ENCODE measurements at regions not wholly inside any gene's neighbourhood (a gene's known extent, or its start where the extent isn't known, plus 50 kb on each side); places are given as distances from the start of the nearest gene placed in this dataset.

DNA sequence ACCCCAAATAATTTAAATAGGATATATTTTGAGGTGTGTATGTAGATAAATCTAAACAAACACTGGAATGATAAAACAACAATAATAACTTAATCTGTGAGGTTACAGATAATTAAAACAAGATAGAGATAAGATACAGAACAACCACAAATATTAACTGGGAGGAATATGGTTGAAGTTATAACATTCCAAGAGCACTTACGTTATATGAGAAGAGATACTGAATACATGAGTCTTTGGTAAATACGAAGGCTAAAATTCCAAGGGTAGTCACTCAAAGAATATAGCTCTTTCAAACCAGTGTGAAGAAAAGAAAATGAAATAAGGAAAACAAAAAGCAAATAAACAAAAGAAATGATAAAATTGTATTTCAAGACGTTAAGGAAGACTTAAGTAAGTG, 76.0 kb upstream of the MYO3A start:
- TF ChIP-seq, protein P1, sequence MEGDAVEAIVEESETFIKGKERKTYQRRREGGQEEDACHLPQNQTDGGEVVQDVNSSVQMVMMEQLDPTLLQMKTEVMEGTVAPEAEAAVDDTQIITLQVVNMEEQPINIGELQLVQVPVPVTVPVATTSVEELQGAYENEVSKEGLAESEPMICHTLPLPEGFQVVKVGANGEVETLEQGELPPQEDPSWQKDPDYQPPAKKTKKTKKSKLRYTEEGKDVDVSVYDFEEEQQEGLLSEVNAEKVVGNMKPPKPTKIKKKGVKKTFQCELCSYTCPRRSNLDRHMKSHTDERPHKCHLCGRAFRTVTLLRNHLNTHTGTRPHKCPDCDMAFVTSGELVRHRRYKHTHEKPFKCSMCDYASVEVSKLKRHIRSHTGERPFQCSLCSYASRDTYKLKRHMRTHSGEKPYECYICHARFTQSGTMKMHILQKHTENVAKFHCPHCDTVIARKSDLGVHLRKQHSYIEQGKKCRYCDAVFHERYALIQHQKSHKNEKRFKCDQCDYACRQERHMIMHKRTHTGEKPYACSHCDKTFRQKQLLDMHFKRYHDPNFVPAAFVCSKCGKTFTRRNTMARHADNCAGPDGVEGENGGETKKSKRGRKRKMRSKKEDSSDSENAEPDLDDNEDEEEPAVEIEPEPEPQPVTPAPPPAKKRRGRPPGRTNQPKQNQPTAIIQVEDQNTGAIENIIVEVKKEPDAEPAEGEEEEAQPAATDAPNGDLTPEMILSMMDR (IDR thresholded peaks at IDR 0.05), result no peak
- TF ChIP-seq POLR2AphosphoS5 (IDR thresholded peaks at IDR 0.05), result no peak
